BE2C (cell line): ENCODE measurements at regions not wholly inside any gene's neighbourhood (a gene's known extent, or its start where the extent isn't known, plus 50 kb on each side); places are given as distances from the start of the nearest gene placed in this dataset.
"Not testable (repeated sequence)": the region's sequence is repeated elsewhere in the genome, so short reads cannot be mapped to it uniquely, and the experiment has no call there.

Experiments used
- DNase-seq: peaks from one replicate; pipeline ENCODE4 v3.0.0-alpha.2; 2020
- H3K27me3 ChIP-seq: fragments of 250-450 bp; sonication (Bioruptor Pico); 2 replicates; pipeline ENCODE4 v1.5.1; 2020; ENCODE audit warnings: mild to moderate bottlenecking
- H3K36me3 ChIP-seq: fragments of 250-450 bp; sonication (Bioruptor Pico); 2 replicates; pipeline ENCODE4 v1.5.1; 2020; ENCODE audit warnings: mild to moderate bottlenecking
- H3K4me1 ChIP-seq: fragments of 250-450 bp; sonication (Bioruptor Pico); 2 replicates; pipeline ENCODE4 v1.5.1; 2020
- H3K4me3 ChIP-seq: 2 replicates; pipeline ENCODE4 v1.5.1; 2011; ENCODE audit warnings: low read depth, low read length
- H3K9me3 ChIP-seq: fragments of 250-450 bp; sonication (Bioruptor Pico); 2 replicates; pipeline ENCODE4 v1.5.1; 2020
- TF ChIP-seq, protein P1 (sequence below): IDR thresholded peaks from 2 replicates; pipeline ENCODE4 v1.5.1; 2012; ENCODE audit warnings: mild to moderate bottlenecking, low read depth, low read length

DNA sequence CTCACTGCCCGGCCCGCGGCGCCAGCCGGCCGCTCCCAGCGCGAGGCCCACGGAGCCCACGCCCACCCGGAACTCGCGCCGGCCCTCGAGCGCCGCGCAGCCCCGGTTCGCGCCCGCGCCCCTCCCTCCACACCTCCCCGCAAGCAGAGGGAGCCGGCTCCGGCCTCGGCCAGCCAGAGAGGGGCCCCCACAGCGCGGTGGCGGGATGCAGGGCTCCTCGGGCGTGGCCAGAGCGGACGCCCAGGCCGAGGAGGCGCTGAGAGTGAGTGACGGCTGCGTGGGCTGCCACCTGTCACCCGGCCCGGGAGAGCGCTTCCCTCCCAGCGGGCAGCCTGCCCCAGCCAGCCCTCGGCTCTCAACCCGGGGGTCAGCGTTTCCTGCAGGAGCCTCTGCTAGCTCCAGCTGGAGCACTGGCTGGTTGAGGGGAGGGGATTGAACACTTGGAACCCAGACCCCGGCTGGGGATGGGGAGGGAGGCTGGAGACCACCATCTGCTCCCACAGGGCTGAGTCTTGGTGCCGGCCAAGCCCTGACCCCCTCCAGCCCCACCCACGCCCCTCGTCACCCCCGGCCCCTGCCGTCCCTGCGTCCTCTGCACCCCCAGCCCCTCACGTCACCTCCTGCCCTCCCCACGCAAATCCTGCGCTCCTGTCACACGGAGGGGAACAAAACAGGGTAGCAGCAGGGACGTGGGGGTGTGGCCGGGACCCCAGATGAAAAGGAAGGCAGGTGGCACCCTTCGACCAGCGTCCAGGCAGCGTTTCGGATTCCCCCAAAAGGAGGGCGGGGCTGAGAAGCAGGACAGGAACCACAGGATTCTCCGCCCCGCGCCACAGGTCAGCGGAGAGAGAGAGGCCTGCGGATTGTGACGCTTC lies 157.0 kb downstream of the BRD1 start:
- no peak overlapping the region for H3K4me3 ChIP-seq
- H3K27me3 ChIP-seq: peaks cover 22% of the 10 kb centered on the region
- no peaks in the 10 kb centered on the region for H3K9me3 ChIP-seq
- DNase-seq: no peak
- H3K36me3 ChIP-seq: no peaks in the 10 kb centered on the region
- TF ChIP-seq, protein P1, sequence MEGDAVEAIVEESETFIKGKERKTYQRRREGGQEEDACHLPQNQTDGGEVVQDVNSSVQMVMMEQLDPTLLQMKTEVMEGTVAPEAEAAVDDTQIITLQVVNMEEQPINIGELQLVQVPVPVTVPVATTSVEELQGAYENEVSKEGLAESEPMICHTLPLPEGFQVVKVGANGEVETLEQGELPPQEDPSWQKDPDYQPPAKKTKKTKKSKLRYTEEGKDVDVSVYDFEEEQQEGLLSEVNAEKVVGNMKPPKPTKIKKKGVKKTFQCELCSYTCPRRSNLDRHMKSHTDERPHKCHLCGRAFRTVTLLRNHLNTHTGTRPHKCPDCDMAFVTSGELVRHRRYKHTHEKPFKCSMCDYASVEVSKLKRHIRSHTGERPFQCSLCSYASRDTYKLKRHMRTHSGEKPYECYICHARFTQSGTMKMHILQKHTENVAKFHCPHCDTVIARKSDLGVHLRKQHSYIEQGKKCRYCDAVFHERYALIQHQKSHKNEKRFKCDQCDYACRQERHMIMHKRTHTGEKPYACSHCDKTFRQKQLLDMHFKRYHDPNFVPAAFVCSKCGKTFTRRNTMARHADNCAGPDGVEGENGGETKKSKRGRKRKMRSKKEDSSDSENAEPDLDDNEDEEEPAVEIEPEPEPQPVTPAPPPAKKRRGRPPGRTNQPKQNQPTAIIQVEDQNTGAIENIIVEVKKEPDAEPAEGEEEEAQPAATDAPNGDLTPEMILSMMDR: no peak
- no peaks in the 10 kb centered on the region for H3K4me1 ChIP-seq

DNA sequence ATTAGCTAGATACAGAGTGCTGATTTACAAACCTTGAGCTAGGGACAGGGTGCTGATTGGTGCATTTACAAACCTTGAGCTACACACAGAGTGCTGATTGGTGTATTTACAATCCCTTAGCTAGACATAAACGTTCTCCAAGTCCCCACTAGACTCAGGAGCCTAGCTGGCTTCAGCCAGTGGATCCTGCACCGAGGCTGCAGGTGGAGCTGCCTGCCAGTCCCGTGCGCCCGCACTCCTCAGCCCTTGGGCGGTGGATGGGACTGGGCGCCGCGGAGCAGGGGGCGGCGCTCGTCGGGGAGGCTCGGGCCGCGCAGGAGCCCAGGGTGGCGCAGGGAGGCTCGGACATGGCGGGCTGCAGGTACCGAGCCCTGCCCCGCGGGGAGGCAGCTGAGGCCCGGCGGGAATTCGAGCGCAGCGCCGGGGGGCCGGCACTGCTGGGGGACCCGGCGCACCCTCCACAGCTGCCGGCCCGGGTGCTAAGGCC lies 157.7 kb downstream of the BRD1 start:
- not testable (repeated sequence) for H3K36me3 ChIP-seq, H3K9me3 ChIP-seq, H3K4me3 ChIP-seq, H3K4me1 ChIP-seq, DNase-seq
- peaks cover 24% of the 10 kb centered on the region for H3K27me3 ChIP-seq

DNA sequence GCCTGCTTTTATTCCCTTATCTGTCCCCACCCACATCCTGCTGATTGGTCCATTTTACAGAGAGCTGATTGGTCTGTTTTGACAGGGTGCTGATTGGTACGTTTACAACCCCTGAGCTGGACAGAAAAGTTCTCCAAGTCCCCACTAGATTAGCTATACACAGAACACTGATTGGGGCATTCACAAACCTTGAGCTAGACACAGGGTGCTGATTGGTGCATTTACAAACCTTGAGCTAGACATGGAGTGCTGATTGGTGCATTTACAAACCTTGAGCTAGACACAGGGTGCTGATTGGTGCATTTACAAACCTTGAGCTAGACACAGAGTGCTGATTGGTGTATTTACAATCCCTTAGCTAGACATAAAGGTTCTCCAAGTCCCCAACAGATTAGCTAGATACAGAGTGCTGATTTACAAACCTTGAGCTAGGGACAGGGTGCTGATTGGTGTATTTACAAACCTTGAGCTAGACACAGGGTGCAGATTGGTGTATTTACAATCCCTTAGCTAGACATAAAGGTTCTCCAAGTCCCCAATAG lies 158.2 kb downstream of the BRD1 start:
- DNase-seq, H3K36me3 ChIP-seq, H3K4me1 ChIP-seq, H3K4me3 ChIP-seq, H3K9me3 ChIP-seq: not testable (repeated sequence)
- H3K27me3 ChIP-seq: peaks cover 29% of the 10 kb centered on the region

DNA sequence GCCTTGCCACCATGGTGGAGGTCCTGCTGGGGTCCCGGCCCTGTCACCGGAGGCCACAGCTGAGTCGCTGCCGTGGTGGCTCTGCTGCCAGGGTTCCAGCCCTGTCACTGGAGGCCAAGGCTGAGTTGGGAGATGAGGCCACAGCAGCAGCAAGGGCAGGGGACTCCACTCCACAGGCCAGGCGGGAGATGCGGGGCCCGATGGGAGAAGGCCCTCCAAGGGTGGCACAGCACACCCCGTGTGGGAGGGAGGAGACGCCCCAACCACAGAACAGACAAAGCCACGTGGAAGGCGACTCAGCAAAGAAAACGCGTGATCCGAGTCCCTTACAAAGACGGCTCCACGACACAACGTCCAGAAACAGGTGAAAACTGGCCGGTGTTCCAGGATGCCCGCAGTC lies 159.3 kb downstream of the BRD1 start:
- no peaks in the 10 kb centered on the region for H3K4me1 ChIP-seq
- no peak for DNase-seq

DNA sequence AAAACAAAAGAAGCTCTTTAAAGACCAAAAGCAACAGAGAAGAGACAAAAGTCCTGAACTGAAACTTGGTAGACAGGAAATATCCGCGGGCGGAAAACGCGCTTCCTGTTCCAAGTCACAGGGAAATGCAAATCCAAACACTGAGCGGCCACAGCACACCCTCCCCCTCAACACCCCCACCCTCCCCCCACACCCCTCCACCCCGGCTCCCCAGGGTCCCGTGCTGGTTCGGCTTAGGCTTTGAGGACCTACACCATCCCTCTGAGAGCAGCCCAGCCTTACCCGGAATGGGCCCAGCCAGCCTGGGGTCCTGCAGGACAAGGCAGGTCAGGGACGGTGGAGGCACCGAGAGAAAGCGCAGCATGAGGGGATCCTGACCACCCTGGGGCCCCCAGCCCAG lies 160.4 kb downstream of the BRD1 start:
- DNase-seq: no peak
- Histone ChIP-seq H3K4me3 (no peak overlapping the region), H3K36me3 (no peaks in the 10 kb centered on the region), H3K4me1 (no peaks in the 10 kb centered on the region), H3K9me3 (no peaks in the 10 kb centered on the region), H3K27me3 (peaks cover 43% of the 10 kb centered on the region)
- TF ChIP-seq, protein P1: no peak

More for the DNA sequence above, 159.3 kb downstream of the BRD1 start:
- Histone ChIP-seq H3K27me3 (peaks cover 37% of the 10 kb centered on the region), H3K4me3 (no peak overlapping the region), H3K9me3 (no peaks in the 10 kb centered on the region), H3K36me3 (no peaks in the 10 kb centered on the region)
- TF ChIP-seq, protein P1: no peak

DNA sequence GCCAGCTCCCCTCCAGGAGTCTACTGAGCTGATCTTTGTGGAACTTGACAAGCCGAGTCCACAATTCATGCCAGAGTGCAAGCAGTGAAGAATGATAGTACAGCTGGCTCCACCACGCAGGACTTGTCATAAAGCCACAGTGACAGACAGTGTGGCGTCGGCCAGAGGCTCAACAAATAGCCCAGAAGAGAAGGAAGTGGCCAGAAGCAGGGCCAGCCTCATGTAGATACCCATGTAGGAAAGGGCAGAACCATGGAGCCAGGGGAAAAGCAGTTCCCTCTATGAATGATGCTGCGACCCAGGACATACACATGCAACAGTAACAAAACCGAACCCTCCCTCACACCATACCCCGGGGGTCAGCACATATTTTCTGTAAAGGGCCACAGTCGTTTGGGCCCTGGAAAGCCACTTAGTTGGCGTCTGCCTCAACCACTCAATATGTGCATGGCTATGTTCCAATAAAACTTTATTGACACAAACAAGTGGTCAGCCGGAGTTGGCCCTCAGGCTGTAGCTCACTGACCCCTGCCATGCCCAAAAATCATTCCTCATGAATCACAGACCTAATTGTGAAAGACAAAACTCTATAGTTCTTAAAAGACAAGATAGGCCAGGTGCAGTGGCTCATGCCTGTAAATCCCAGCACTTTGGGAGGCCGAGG lies 161.4 kb downstream of the BRD1 start:
- DNase-seq: no peak
- Histone ChIP-seq H3K4me1 (no peaks in the 10 kb centered on the region), H3K27me3 (peaks cover 35% of the 10 kb centered on the region), H3K9me3 (no peaks in the 10 kb centered on the region), H3K36me3 (no peaks in the 10 kb centered on the region), H3K4me3 (no peak overlapping the region)
- TF ChIP-seq, protein P1: no peak

DNA sequence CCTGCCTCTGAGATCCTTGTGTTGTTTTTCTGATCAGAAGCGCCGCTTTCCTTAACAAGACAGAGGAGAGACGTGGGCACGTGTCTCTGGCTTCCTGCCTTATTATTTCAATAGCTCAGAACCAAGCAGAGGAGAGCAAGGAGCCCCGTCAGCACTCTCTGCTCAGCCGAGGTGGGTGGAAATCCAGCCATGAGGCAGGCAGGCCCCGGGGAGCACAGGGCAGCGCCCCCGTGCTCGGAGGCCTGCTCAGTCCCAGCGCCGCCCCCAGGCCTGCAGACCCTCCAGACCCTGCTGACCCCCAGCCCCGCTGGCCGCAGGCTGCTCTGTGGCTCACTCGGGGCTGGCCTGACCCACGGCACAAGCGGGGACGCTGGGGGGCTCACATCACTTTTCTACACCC lies 162.8 kb downstream of the BRD1 start:
- H3K27me3 ChIP-seq: peaks cover 24% of the 10 kb centered on the region
- H3K4me3 ChIP-seq: no peak overlapping the region
- no peaks in the 10 kb centered on the region for H3K4me1 ChIP-seq
- H3K9me3 ChIP-seq: no peaks in the 10 kb centered on the region
- no peaks in the 10 kb centered on the region for H3K36me3 ChIP-seq
- TF ChIP-seq, protein P1: no peak
- DNase-seq: no peak
